ENCODE measurements at regions not wholly inside any gene's neighbourhood (a gene's known extent, or its start where the extent isn't known, plus 50 kb on each side); places are given as distances from the start of the nearest gene placed in this dataset.

GRCh38 chr3:99400352-99400751 lies 238.0 kb upstream of the COL8A1 start:
- TF ChIP-seq, protein P1, sequence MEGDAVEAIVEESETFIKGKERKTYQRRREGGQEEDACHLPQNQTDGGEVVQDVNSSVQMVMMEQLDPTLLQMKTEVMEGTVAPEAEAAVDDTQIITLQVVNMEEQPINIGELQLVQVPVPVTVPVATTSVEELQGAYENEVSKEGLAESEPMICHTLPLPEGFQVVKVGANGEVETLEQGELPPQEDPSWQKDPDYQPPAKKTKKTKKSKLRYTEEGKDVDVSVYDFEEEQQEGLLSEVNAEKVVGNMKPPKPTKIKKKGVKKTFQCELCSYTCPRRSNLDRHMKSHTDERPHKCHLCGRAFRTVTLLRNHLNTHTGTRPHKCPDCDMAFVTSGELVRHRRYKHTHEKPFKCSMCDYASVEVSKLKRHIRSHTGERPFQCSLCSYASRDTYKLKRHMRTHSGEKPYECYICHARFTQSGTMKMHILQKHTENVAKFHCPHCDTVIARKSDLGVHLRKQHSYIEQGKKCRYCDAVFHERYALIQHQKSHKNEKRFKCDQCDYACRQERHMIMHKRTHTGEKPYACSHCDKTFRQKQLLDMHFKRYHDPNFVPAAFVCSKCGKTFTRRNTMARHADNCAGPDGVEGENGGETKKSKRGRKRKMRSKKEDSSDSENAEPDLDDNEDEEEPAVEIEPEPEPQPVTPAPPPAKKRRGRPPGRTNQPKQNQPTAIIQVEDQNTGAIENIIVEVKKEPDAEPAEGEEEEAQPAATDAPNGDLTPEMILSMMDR (IDR thresholded peaks at IDR 0.05): no peak
- no peak for TF ChIP-seq EZH2 (IDR thresholded peaks at IDR 0.05)

Measured in neural progenitor cell (in vitro differentiated cells).